Left ventricle myocardium inferior (tissue), 1 donor: ENCODE measurements at regions not wholly inside any gene's neighbourhood (a gene's known extent, or its start where the extent isn't known, plus 50 kb on each side); places are given as distances from the start of the nearest gene placed in this dataset.

Source experiments
- DNase-seq: peaks from one replicate; pipeline ENCODE4 v3.0.0-alpha.2; 2020
- H3K27ac ChIP-seq: fragments of 200-600 bp; replicated peaks from 2 replicates; pipeline ENCODE4 v1.8.0; 2021
- H3K27me3 ChIP-seq: fragments of 200-600 bp; 2 replicates; pipeline ENCODE4 v1.8.0; 2021; ENCODE audit warnings: low read depth
- H3K36me3 ChIP-seq: fragments of 200-600 bp; 2 replicates; pipeline ENCODE4 v1.8.0; 2021
- H3K4me1 ChIP-seq: fragments of 200-600 bp; 2 replicates; pipeline ENCODE4 v1.8.0; 2021
- H3K4me3 ChIP-seq: fragments of 200-600 bp; 2 replicates; pipeline ENCODE4 v1.8.0; 2021; ENCODE audit warnings: mild to moderate bottlenecking, moderate library complexity
- H3K9me3 ChIP-seq: fragments of 200-600 bp; replicated peaks from 2 replicates; pipeline ENCODE4 v1.8.0; 2021
- CTCF ChIP-seq: fragments of 200-600 bp; IDR thresholded peaks from 2 replicates; pipeline ENCODE4 v1.8.0; 2021; ENCODE audit warnings: antibody characterized with exemption, mild to moderate bottlenecking, borderline replicate concordance
- intact Hi-C: fragments of 100-400 bp; cut with micrococcal nuclease; formaldehyde crosslinking; loops from one replicate; pipeline ENCODE4 v1.11.0; 2022
- donor health status: DM: no; HTN: yes; CAD: no; lungs with severe emphysema.

- no peak for TF ChIP-seq CTCF
- Histone ChIP-seq H3K36me3 (no peaks in the 10 kb centered on the region), H3K4me1 (no peaks in the 10 kb centered on the region), H3K27me3 (peaks cover 64% of the 10 kb centered on the region), H3K4me3 (no peak overlapping the region), H3K9me3 (peaks cover 28% of the 10 kb centered on the region), H3K27ac (no peak overlapping the region)
- no peak for DNase-seq
- intact Hi-C loops, result no loop called here
Measured at GRCh38 chr4:1488357-1488756, 82.1 kb upstream of the NKX1-1 start.

DNA sequence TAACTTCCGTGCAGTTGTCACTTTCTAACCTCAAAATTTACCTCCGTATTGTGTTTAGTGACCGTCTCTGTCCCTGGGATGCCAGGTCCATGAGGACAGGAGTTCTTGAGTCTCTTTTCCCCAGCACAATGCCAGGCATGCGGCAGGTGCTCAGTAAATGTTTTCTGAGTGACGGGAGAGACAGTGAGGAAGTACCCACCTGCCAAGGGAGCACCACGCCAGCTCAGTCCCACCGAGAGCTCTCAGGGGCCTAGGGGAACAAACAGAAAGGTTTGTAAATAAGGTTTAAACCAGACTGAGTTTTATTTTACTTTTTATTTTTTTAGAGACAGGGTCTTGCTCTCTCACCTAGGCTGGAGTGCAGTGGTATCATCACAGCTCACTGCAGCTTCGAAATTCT lies 81.5 kb upstream of the NKX1-1 start:
- no peak for DNase-seq
- intact Hi-C loops, result no loop called here
- Histone ChIP-seq H3K27me3 (peaks cover 58% of the 10 kb centered on the region), H3K9me3 (peaks cover 34% of the 10 kb centered on the region), H3K4me1 (no peaks in the 10 kb centered on the region), H3K36me3 (no peaks in the 10 kb centered on the region), H3K27ac (no peak overlapping the region), H3K4me3 (no peak overlapping the region)
- TF ChIP-seq CTCF, result no peak

- peaks cover 51% of the 10 kb centered on the region for H3K27me3 ChIP-seq
- no peak for TF ChIP-seq CTCF
- no peak for DNase-seq
- intact Hi-C loops, result no loop called here
- no peak overlapping the region for H3K27ac ChIP-seq
- no peaks in the 10 kb centered on the region for H3K36me3 ChIP-seq
- no peaks in the 10 kb centered on the region for H3K4me1 ChIP-seq
- no peak overlapping the region for H3K4me3 ChIP-seq
- peaks cover 40% of the 10 kb centered on the region for H3K9me3 ChIP-seq
Measured at GRCh38 chr4:1487106-1487505, 80.9 kb upstream of the NKX1-1 start.

GRCh38 chr4:1485280-1485679 lies 79.0 kb upstream of the NKX1-1 start:
- intact Hi-C loops, result no loop called here
- DNase-seq, result no peak
- no peak overlapping the region for H3K27ac ChIP-seq
- H3K9me3 ChIP-seq, result peaks cover 58% of the 10 kb centered on the region
- no peaks in the 10 kb centered on the region for H3K36me3 ChIP-seq
- TF ChIP-seq CTCF, result no peak
- H3K4me1 ChIP-seq, result no peaks in the 10 kb centered on the region
- H3K27me3 ChIP-seq, result peaks cover 34% of the 10 kb centered on the region
- H3K4me3 ChIP-seq, result no peak overlapping the region

GRCh38 chr4:1480720-1481119 lies 74.5 kb upstream of the NKX1-1 start:
- Histone ChIP-seq H3K27me3 (peaks cover 11% of the 10 kb centered on the region), H3K36me3 (no peaks in the 10 kb centered on the region), H3K4me3 (no peak overlapping the region), H3K9me3 (peaks cover 59% of the 10 kb centered on the region), H3K27ac (no peak overlapping the region), H3K4me1 (no peaks in the 10 kb centered on the region)
- DNase-seq, result no peak
- intact Hi-C loops, result no loop called here
- TF ChIP-seq CTCF, result no peak

DNA sequence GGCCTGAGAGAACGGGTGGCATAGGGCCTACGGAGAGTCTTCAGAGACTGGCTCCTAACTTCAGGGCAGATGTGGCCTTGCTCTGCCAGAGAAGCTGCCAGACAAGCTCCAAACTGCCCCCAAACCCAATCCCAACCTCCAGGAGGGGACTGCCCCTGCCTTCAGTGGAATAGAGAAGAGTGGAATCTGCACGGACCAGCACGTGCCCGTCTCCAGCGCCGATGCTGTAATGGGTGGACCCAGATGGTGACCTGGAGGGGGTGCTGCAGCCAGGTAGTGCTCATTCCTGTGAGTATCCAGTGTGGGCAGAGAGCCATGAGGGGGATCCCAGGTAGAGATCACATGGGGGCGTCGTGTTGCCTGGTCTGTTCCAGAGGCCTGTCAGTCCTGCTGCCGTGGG lies 73.2 kb upstream of the NKX1-1 start:
- no peak for DNase-seq
- Histone ChIP-seq H3K9me3 (peaks cover 46% of the 10 kb centered on the region), H3K4me1 (no peaks in the 10 kb centered on the region), H3K4me3 (no peak overlapping the region), H3K27me3 (peaks cover 18% of the 10 kb centered on the region), H3K36me3 (no peaks in the 10 kb centered on the region), H3K27ac (no peak overlapping the region)
- intact Hi-C loops, result no loop called here
- no peak for TF ChIP-seq CTCF
